ENCODE measurements at regions not wholly inside any gene's neighbourhood (a gene's known extent, or its start where the extent isn't known, plus 50 kb on each side); places are given as distances from the start of the nearest gene placed in this dataset.

DNA sequence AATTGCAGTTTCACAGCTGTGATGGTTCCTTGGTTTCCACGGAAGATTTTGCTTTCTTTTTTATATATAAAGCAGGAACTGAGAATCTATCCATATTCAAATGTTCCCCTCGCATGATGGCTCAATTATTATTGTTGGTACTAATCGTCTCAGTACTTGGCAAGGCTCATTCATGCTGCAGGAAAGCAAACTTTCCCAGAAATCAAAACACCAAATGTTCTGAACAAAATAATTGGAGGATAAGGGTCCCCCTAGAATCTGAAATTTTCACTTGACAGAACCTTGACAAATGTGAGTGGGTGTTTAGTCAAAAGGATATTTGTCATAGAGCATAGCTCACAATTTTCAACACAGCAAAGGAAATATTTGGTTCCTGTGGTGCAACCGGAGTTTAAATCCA, 1598.6 kb upstream of the PCDH7 start:
- no peak overlapping the region for H3K4me3 ChIP-seq (replicated peaks in 1 of 4; ENCODE audit: control extremely low read depth in 1 of 4, insufficient read depth in 1 of 4, low read depth in 3 of 4, low read length in 4 of 4)
- no peaks in the 10 kb centered on the region for H3K79me2 ChIP-seq (ENCODE audit: control insufficient read depth, insufficient read depth, low read length)
- no peak overlapping the region for H3K9ac ChIP-seq (ENCODE audit: insufficient read depth, low read length)
- H3K27me3 ChIP-seq (ENCODE audit: control insufficient read depth, insufficient read depth, low read length): no peaks in the 10 kb centered on the region
- H3K4me1 ChIP-seq (ENCODE audit: control insufficient read depth, extremely low read depth, insufficient read depth, low read length): no peaks in the 10 kb centered on the region
- no peak overlapping the region for H2AFZ ChIP-seq (ENCODE audit: low read length)
- no peak overlapping the region for H3K4me2 ChIP-seq (ENCODE audit: extremely low read depth, insufficient read depth, low read length)
- DNase-seq (ENCODE audit: low read depth in 2 of 2): no peak
- H4K20me1 ChIP-seq (ENCODE audit: control insufficient read depth, extremely low read depth, insufficient read depth, low read length): no peaks in the 10 kb centered on the region
- no peaks in the 10 kb centered on the region for H3K36me3 ChIP-seq (ENCODE audit: control insufficient read depth, insufficient read depth, low read length)
- H3K9me3 ChIP-seq (ENCODE audit: control insufficient read depth, insufficient read depth, low read depth, low read length): no peaks in the 10 kb centered on the region
- TF ChIP-seq CTCF (conservative IDR thresholded peaks at IDR 0.05 in 1 of 2, IDR thresholded peaks at IDR 0.05 in 1 of 2; ENCODE audit: low read depth in 1 of 2, low read length in 2 of 2): no peak
- no peak for TF ChIP-seq EZH2 (IDR thresholded peaks at IDR 0.05; ENCODE audit: low read length, missing control alignments)
- H3K27ac ChIP-seq (ENCODE audit: insufficient read depth, low read length): no peak overlapping the region

DNA sequence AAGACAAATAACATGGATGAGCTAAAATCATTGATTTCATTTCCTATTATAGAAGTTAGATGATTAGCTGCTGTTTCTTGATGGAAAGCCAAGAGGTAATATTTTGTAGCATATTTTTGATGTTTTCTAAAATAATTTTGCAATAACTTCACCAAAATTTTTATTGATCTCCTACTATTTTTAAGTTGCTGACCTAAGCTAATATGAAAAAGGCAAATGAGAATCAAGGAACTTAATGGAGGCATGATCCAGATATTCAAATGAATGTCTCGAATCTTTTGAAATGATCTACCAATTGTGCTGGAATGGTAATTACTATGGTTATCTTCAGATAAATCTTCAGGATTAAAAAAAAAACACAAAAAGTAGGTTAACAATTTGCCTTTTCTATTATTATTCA, 1591.4 kb upstream of the PCDH7 start:
- Histone ChIP-seq H3K27ac (ENCODE audit: insufficient read depth, low read length) (no peak overlapping the region), H2AFZ (ENCODE audit: low read length) (no peak overlapping the region), H3K4me3 (replicated peaks in 1 of 4; ENCODE audit: control extremely low read depth in 1 of 4, insufficient read depth in 1 of 4, low read depth in 3 of 4, low read length in 4 of 4) (no peak overlapping the region), H3K9me3 (ENCODE audit: control insufficient read depth, insufficient read depth, low read depth, low read length) (no peaks in the 10 kb centered on the region), H3K27me3 (ENCODE audit: control insufficient read depth, insufficient read depth, low read length) (no peaks in the 10 kb centered on the region), H3K4me2 (ENCODE audit: extremely low read depth, insufficient read depth, low read length) (no peak overlapping the region), H3K36me3 (ENCODE audit: control insufficient read depth, insufficient read depth, low read length) (no peaks in the 10 kb centered on the region), H3K9ac (ENCODE audit: insufficient read depth, low read length) (no peak overlapping the region), H3K79me2 (ENCODE audit: control insufficient read depth, insufficient read depth, low read length) (no peaks in the 10 kb centered on the region), H4K20me1 (ENCODE audit: control insufficient read depth, extremely low read depth, insufficient read depth, low read length) (no peaks in the 10 kb centered on the region), H3K4me1 (ENCODE audit: control insufficient read depth, extremely low read depth, insufficient read depth, low read length) (no peaks in the 10 kb centered on the region)
- TF ChIP-seq CTCF (conservative IDR thresholded peaks at IDR 0.05 in 1 of 2, IDR thresholded peaks at IDR 0.05 in 1 of 2; ENCODE audit: low read depth in 1 of 2, low read length in 2 of 2): no peak
- DNase-seq (ENCODE audit: low read depth in 2 of 2): no peak

DNA sequence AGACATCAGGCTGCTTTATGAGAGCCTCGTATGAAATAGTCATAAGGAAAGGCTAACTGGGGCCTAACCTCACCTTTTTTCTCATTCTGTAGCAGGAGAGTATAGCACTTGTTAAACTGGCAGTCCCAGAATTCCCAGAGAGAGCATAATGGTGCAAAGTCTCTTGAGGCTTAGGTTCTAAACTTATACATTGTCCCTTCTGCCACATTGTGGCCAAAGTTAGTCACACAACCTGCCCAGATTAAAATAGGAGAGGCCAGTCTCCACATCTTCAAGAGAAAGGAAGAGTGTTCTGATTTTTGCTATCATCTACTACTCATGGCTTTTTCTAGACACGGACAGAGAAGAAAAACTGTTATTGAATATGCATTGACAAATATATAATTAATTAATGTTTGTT, 1588.9 kb upstream of the PCDH7 start:
- no peak overlapping the region for H3K4me3 ChIP-seq (replicated peaks in 1 of 4; ENCODE audit: control extremely low read depth in 1 of 4, insufficient read depth in 1 of 4, low read depth in 3 of 4, low read length in 4 of 4)
- no peak for TF ChIP-seq CTCF (conservative IDR thresholded peaks at IDR 0.05 in 1 of 2, IDR thresholded peaks at IDR 0.05 in 1 of 2; ENCODE audit: low read depth in 1 of 2, low read length in 2 of 2)
- no peak for TF ChIP-seq EZH2 (IDR thresholded peaks at IDR 0.05; ENCODE audit: low read length, missing control alignments)
- H3K9me3 ChIP-seq (ENCODE audit: control insufficient read depth, insufficient read depth, low read depth, low read length): no peaks in the 10 kb centered on the region
- H4K20me1 ChIP-seq (ENCODE audit: control insufficient read depth, extremely low read depth, insufficient read depth, low read length): no peaks in the 10 kb centered on the region
- no peaks in the 10 kb centered on the region for H3K36me3 ChIP-seq (ENCODE audit: control insufficient read depth, insufficient read depth, low read length)
- H3K9ac ChIP-seq (ENCODE audit: insufficient read depth, low read length): no peak overlapping the region
- no peak overlapping the region for H2AFZ ChIP-seq (ENCODE audit: low read length)
- H3K4me1 ChIP-seq (ENCODE audit: control insufficient read depth, extremely low read depth, insufficient read depth, low read length): no peaks in the 10 kb centered on the region
- H3K79me2 ChIP-seq (ENCODE audit: control insufficient read depth, insufficient read depth, low read length): no peaks in the 10 kb centered on the region
- H3K27me3 ChIP-seq (ENCODE audit: control insufficient read depth, insufficient read depth, low read length): no peaks in the 10 kb centered on the region
- no peak for DNase-seq (ENCODE audit: low read depth in 2 of 2)
- no peak overlapping the region for H3K4me2 ChIP-seq (ENCODE audit: extremely low read depth, insufficient read depth, low read length)
- H3K27ac ChIP-seq (ENCODE audit: insufficient read depth, low read length): no peak overlapping the region

Data from fibroblast of lung (primary cell).